Trophoblast cell (in vitro differentiated cells and primary cell): ENCODE measurements at regions not wholly inside any gene's neighbourhood (a gene's known extent, or its start where the extent isn't known, plus 50 kb on each side); places are given as distances from the start of the nearest gene placed in this dataset.

ENCODE experiments used
- DNase-seq, 2 donors: peaks; one replicate each; pipeline ENCODE4 v3.0.0-alpha.2; 2016
- H2AFZ ChIP-seq: 2 replicates; pipeline ENCODE4 v1.6.1; 2013; ENCODE audit warnings: low read length, moderate library complexity, mild to moderate bottlenecking; ENCODE audit not compliant: insufficient read depth, poor library complexity
- H2AK5ac ChIP-seq: 2 replicates; pipeline ENCODE4 v1.6.1; 2013; ENCODE audit warnings: mild to moderate bottlenecking, low read length
- H2BK120ac ChIP-seq: 2 replicates; pipeline ENCODE4 v1.6.1; 2013; ENCODE audit warnings: low read length, mild to moderate bottlenecking, moderate library complexity; ENCODE audit not compliant: insufficient read depth, poor library complexity
- H2BK12ac ChIP-seq: 2 replicates; pipeline ENCODE4 v1.6.1; 2013; ENCODE audit warnings: mild to moderate bottlenecking, low read length, moderate library complexity
- H2BK5ac ChIP-seq: 2 replicates; pipeline ENCODE4 v1.6.1; 2013; ENCODE audit warnings: low read length, low read depth, moderate library complexity, mild to moderate bottlenecking; ENCODE audit not compliant: poor library complexity
- H3K14ac ChIP-seq: 2 replicates; pipeline ENCODE4 v1.6.1; 2013; ENCODE audit warnings: mild to moderate bottlenecking, low read length
- H3K18ac ChIP-seq: 2 replicates; pipeline ENCODE4 v1.6.1; 2013; ENCODE audit warnings: mild to moderate bottlenecking, low read length
- H3K23ac ChIP-seq: 2 replicates; pipeline ENCODE4 v1.6.1; 2013; ENCODE audit warnings: low read length
- H3K27ac ChIP-seq: 2 replicates; pipeline ENCODE4 v1.5.1; 2013; ENCODE audit warnings: low read depth, mild to moderate bottlenecking, inconsistent platforms, low read length, moderate library complexity
- H3K27me3 ChIP-seq: 2 replicates; pipeline ENCODE4 v1.6.1; 2013; ENCODE audit warnings: inconsistent platforms, mild to moderate bottlenecking, low read length, moderate library complexity; ENCODE audit not compliant: insufficient read depth
- H3K36me3 ChIP-seq, 2 experiments: 1 replicate in 1 of 2; 2 replicates in 1 of 2; pipeline ENCODE4 v1.6.1; 2013; ENCODE audit warnings: low read length in 2 of 2, mild to moderate bottlenecking in 2 of 2, moderate library complexity in 1 of 2; ENCODE audit not compliant: insufficient read depth in 2 of 2, control insufficient read depth in 1 of 2
- H3K4ac ChIP-seq: 2 replicates; pipeline ENCODE4 v1.6.1; 2013; ENCODE audit warnings: low read depth, mild to moderate bottlenecking, low read length, moderate library complexity
- H3K4me1 ChIP-seq, 2 experiments: 1 replicate in 1 of 2; 2 replicates in 1 of 2; pipeline ENCODE4 v1.6.1; 2013; ENCODE audit warnings: low read length in 2 of 2, mild to moderate bottlenecking in 2 of 2, moderate library complexity in 1 of 2; ENCODE audit not compliant: insufficient read depth in 2 of 2, control insufficient read depth in 1 of 2
- H3K4me2 ChIP-seq: 2 replicates; pipeline ENCODE4 v1.6.1; 2013; ENCODE audit warnings: inconsistent platforms, mild to moderate bottlenecking, low read length, moderate library complexity
- H3K4me3 ChIP-seq: 2 replicates; pipeline ENCODE4 v1.5.1; 2013; ENCODE audit warnings: mild to moderate bottlenecking, low read depth, low read length, inconsistent platforms
- H3K79me1 ChIP-seq: one replicate; pipeline ENCODE4 v1.6.1; 2013; ENCODE audit warnings: low read length
- H3K79me2 ChIP-seq: 2 replicates; pipeline ENCODE4 v1.6.1; 2013; ENCODE audit warnings: low read length, mild to moderate bottlenecking; ENCODE audit not compliant: control insufficient read depth, insufficient read depth, poor library complexity
- H3K9ac ChIP-seq: 2 replicates; pipeline ENCODE4 v1.6.1; 2013; ENCODE audit warnings: mild to moderate bottlenecking, low read length
- H3K9me3 ChIP-seq: 2 replicates; pipeline ENCODE4 v1.6.1; 2013; ENCODE audit warnings: low read depth, mild to moderate bottlenecking, control low read depth, inconsistent platforms, low read length; ENCODE audit not compliant: insufficient read depth
- H4K12ac ChIP-seq: 2 replicates; pipeline ENCODE4 v1.6.1; 2013; ENCODE audit warnings: low read depth, mild to moderate bottlenecking, low read length, moderate library complexity
- H4K8ac ChIP-seq: 2 replicates; pipeline ENCODE4 v1.6.1; 2013; ENCODE audit warnings: low read depth, mild to moderate bottlenecking, low read length, moderate library complexity
- H4K91ac ChIP-seq: one replicate; pipeline ENCODE4 v1.6.1; 2013; ENCODE audit warnings: low read depth, mild to moderate bottlenecking, low read length, moderate library complexity
- WGBS: extraction: QIAGEN DNeasy Blood & Tissue Kit; methylation state at CpG from one replicate; pipeline ENCODE4 v1.1.7; 2013; ENCODE audit warnings: missing lambda C conversion rate; ENCODE audit not compliant: insufficient read length, insufficient coverage; ENCODE audit errors: extremely low coverage; 5-methylcytosine and 5-hydroxymethylcytosine counted together

GRCh38 chr6:163841733-163842132 is 427.2 kb downstream of the QKI start:
- no peak for DNase-seq
- Histone ChIP-seq H3K27me3 (no peaks in the 10 kb centered on the region), H4K91ac (no peak overlapping the region), H3K18ac (no peak overlapping the region), H4K12ac (no peak overlapping the region), H3K79me2 (no peaks in the 10 kb centered on the region), H3K4me3 (no peak overlapping the region), H3K9ac (no peak overlapping the region), H3K4ac (no peak overlapping the region), H4K8ac (no peak overlapping the region), H3K36me3 (no peaks in the 10 kb centered on the region), H3K23ac (no peak overlapping the region), H2BK5ac (no peak overlapping the region), H2AFZ (no peak overlapping the region), H3K27ac (no peak overlapping the region), H3K4me1 (no peaks in the 10 kb centered on the region), H3K4me2 (no peak overlapping the region), H2BK12ac (no peak overlapping the region), H2BK120ac (no peak overlapping the region), H2AK5ac (no peak overlapping the region), H3K9me3 (peaks cover 5% of the 10 kb centered on the region), H3K79me1 (no peaks in the 10 kb centered on the region), H3K14ac (no peak overlapping the region)
- no CpG with 5 or more reads among the region's 3 CpGs for WGBS

GRCh38 chr6:163841326-163841725 is 426.8 kb downstream of the QKI start:
- H3K79me2 ChIP-seq, result no peaks in the 10 kb centered on the region
- WGBS, result no CpG with 5 or more reads among the region's 2 CpGs
- H2BK5ac ChIP-seq, result no peak overlapping the region
- H2AFZ ChIP-seq, result no peak overlapping the region
- no peak overlapping the region for H4K91ac ChIP-seq
- no peaks in the 10 kb centered on the region for H3K36me3 ChIP-seq
- H2BK12ac ChIP-seq, result no peak overlapping the region
- H4K8ac ChIP-seq, result no peak overlapping the region
- no peak overlapping the region for H2AK5ac ChIP-seq
- H3K4ac ChIP-seq, result no peak overlapping the region
- H3K23ac ChIP-seq, result no peak overlapping the region
- no peaks in the 10 kb centered on the region for H3K4me1 ChIP-seq
- no peak overlapping the region for H3K4me2 ChIP-seq
- H3K9ac ChIP-seq, result no peak overlapping the region
- H3K27me3 ChIP-seq, result no peaks in the 10 kb centered on the region
- H2BK120ac ChIP-seq, result no peak overlapping the region
- no peaks in the 10 kb centered on the region for H3K79me1 ChIP-seq
- no peak overlapping the region for H3K14ac ChIP-seq
- no peak overlapping the region for H3K27ac ChIP-seq
- H4K12ac ChIP-seq, result no peak overlapping the region
- DNase-seq, result peak; percentile 14 to 17
- peaks cover 5% of the 10 kb centered on the region for H3K9me3 ChIP-seq
- no peak overlapping the region for H3K4me3 ChIP-seq
- H3K18ac ChIP-seq, result no peak overlapping the region

- WGBS, result no CpG with 5 or more reads among the region's 3 CpGs
- no peak overlapping the region for H2BK12ac ChIP-seq
- no peaks in the 10 kb centered on the region for H3K27me3 ChIP-seq
- no peak overlapping the region for H3K27ac ChIP-seq
- H3K4me1 ChIP-seq, result no peaks in the 10 kb centered on the region
- no peak overlapping the region for H2BK120ac ChIP-seq
- H2AFZ ChIP-seq, result no peak overlapping the region
- no peak overlapping the region for H2BK5ac ChIP-seq
- H3K36me3 ChIP-seq, result no peaks in the 10 kb centered on the region
- no peak overlapping the region for H3K4ac ChIP-seq
- no peak overlapping the region for H4K8ac ChIP-seq
- no peaks in the 10 kb centered on the region for H3K79me2 ChIP-seq
- DNase-seq, result no peak
- H4K12ac ChIP-seq, result no peak overlapping the region
- H3K14ac ChIP-seq, result no peak overlapping the region
- H3K18ac ChIP-seq, result no peak overlapping the region
- no peak overlapping the region for H3K9ac ChIP-seq
- H2AK5ac ChIP-seq, result no peak overlapping the region
- no peak overlapping the region for H3K23ac ChIP-seq
- H3K79me1 ChIP-seq, result no peaks in the 10 kb centered on the region
- H3K4me3 ChIP-seq, result no peak overlapping the region
- no peak overlapping the region for H3K4me2 ChIP-seq
- peaks cover 5% of the 10 kb centered on the region for H3K9me3 ChIP-seq
- H4K91ac ChIP-seq, result no peak overlapping the region
Measured at GRCh38 chr6:163840880-163841279, 426.4 kb downstream of the QKI start.

- no peak overlapping the region for H3K14ac ChIP-seq
- no peaks in the 10 kb centered on the region for H3K4me1 ChIP-seq
- H3K4me2 ChIP-seq, result no peak overlapping the region
- no peaks in the 10 kb centered on the region for H3K79me2 ChIP-seq
- no peak overlapping the region for H4K8ac ChIP-seq
- H3K18ac ChIP-seq, result no peak overlapping the region
- H3K27me3 ChIP-seq, result no peaks in the 10 kb centered on the region
- no peak overlapping the region for H2BK5ac ChIP-seq
- H3K79me1 ChIP-seq, result no peaks in the 10 kb centered on the region
- no peak overlapping the region for H2AK5ac ChIP-seq
- H2AFZ ChIP-seq, result no peak overlapping the region
- no peak overlapping the region for H4K12ac ChIP-seq
- no peak overlapping the region for H4K91ac ChIP-seq
- H3K36me3 ChIP-seq, result no peaks in the 10 kb centered on the region
- no peak overlapping the region for H2BK120ac ChIP-seq
- no peak overlapping the region for H3K4me3 ChIP-seq
- DNase-seq, result peak; percentile 11 to 50
- WGBS, result no CpG with 5 or more reads among the region's 5 CpGs
- H3K4ac ChIP-seq, result no peak overlapping the region
- no peak overlapping the region for H3K23ac ChIP-seq
- H2BK12ac ChIP-seq, result no peak overlapping the region
- H3K27ac ChIP-seq, result no peak overlapping the region
- no peak overlapping the region for H3K9ac ChIP-seq
- peaks cover 5% of the 10 kb centered on the region for H3K9me3 ChIP-seq
Measured at GRCh38 chr6:163839296-163839695, 424.8 kb downstream of the QKI start.
